K562 (cell line): ENCODE measurements at regions not wholly inside any gene's neighbourhood (a gene's known extent, or its start where the extent isn't known, plus 50 kb on each side); places are given as distances from the start of the nearest gene placed in this dataset.

Experiments
- ATAC-seq: fragments of 200-7000 bp; cut with Tn5 transposase; 3 replicates; pipeline ENCODE4 v1.9.1; 2020; ENCODE audit warnings: moderate library complexity
- BruUV-seq: library from RNA; stranded (reverse); fragments of 400-500 nt; replicated peaks from 2 replicates; lab custom pipeline; 2021; lab: Mats Ljungman, UMichigan
- CTCF ChIA-PET: fragments of 300-600 bp; formaldehyde crosslinking; extraction: SDS; loops from one replicate; lab custom pipeline; 2021; ENCODE audit warnings: low intra/inter-chr PET ratio; lab: Yijun Ruan, JAX
- POLR2A ChIA-PET: fragments of 300-600, 350-650 bp; sonication (Branson Sonifier 250); formaldehyde crosslinking; extraction: SDS; loops from one replicate; lab custom pipeline; 2021; ENCODE audit warnings: antibody characterized with exemption, inconsistent platforms; lab: Yijun Ruan, JAX
- DNase-seq, 4 experiments: peaks; one replicate each; pipeline versions ENCODE4 v3.0.0 to v3.0.0-alpha.2; 2011 to 2018; ENCODE audit warnings: low spot score in 3 of 4, mixed read lengths in 3 of 4; ENCODE audit errors: extremely low read depth in 1 of 4
- FAIRE-seq: peaks from 2 replicates; lab custom pipeline; 2011; peaks lifted over from hg19 to GRCh38; lab: Jason Lieb, UNC
- H2AFZ ChIP-seq: 2 replicates; pipeline ENCODE4 v1.6.0; 2011; ENCODE audit warnings: low read depth, low read length, control low read depth, inconsistent platforms
- H3K27ac ChIP-seq: fragments of 200-600 bp; 3 replicates; pipeline ENCODE4 v1.8.0; 2011; ENCODE audit warnings: low read depth, mild to moderate bottlenecking, control low read depth, inconsistent platforms, low read length, moderate library complexity, mixed read lengths; ENCODE audit errors: extremely low read depth
- H3K27me3 ChIP-seq, 2 experiments: fragments of 300-600 bp in 1 of 2; 2 replicates in 1 of 2; 3 replicates in 1 of 2; pipeline versions ENCODE4 v1.6.0 to v1.8.0; 2011; ENCODE audit warnings: inconsistent platforms in 2 of 2, low read length in 2 of 2, mild to moderate bottlenecking in 1 of 2, mixed read lengths in 1 of 2, moderate library complexity in 1 of 2; ENCODE audit not compliant: control insufficient read depth in 2 of 2, insufficient read depth in 2 of 2
- H3K36me3 ChIP-seq: fragments of 300-600 bp; 3 replicates; pipeline ENCODE4 v1.8.0; 2011; ENCODE audit warnings: mild to moderate bottlenecking, low read length, inconsistent platforms; ENCODE audit not compliant: control insufficient read depth, insufficient read depth
- H3K4me1 ChIP-seq, 2 experiments: fragments of 200-600 bp in 1 of 2; replicated peaks in 1 of 2; 2 replicates in 1 of 2; 3 replicates in 1 of 2; pipeline versions ENCODE4 v1.5.1 to v1.8.0; 2011; ENCODE audit warnings: inconsistent platforms in 2 of 2, low read length in 2 of 2, mild to moderate bottlenecking in 1 of 2, mixed read lengths in 1 of 2, moderate library complexity in 1 of 2; ENCODE audit not compliant: control insufficient read depth in 2 of 2, insufficient read depth in 2 of 2
- H3K4me2 ChIP-seq: 2 replicates; pipeline ENCODE4 v1.6.1; 2011; ENCODE audit warnings: low read length, control low read depth, inconsistent platforms, mixed read lengths; ENCODE audit not compliant: insufficient read depth
- H3K4me3 ChIP-seq: fragments of 200-600 bp; sonication (generic), shearing (Covaris generic); 2 replicates; pipeline ENCODE4 v1.5.1; 2016; ENCODE audit warnings: control low read depth, inconsistent platforms
- H3K79me2 ChIP-seq: fragments of 200-600 bp; 3 replicates; pipeline ENCODE4 v1.8.0; 2011; ENCODE audit warnings: low read length, inconsistent platforms; ENCODE audit not compliant: control insufficient read depth, insufficient read depth
- H3K9ac ChIP-seq, 2 experiments: 2 replicates each; pipeline versions ENCODE4 v1.6.0 to v1.6.1; 2011; ENCODE audit warnings: low read depth in 2 of 2, low read length in 2 of 2, control low read depth in 1 of 2, inconsistent platforms in 1 of 2, mild to moderate bottlenecking in 1 of 2, mixed read lengths in 1 of 2; ENCODE audit not compliant: insufficient read depth in 1 of 2
- H3K9me1 ChIP-seq: one replicate; pipeline ENCODE4 v1.6.0; 2011; ENCODE audit warnings: inconsistent platforms, mild to moderate bottlenecking, low read length, moderate library complexity; ENCODE audit not compliant: control insufficient read depth, insufficient read depth
- H3K9me3 ChIP-seq: replicated peaks from 2 replicates; pipeline ENCODE4 v1.5.1; 2011; ENCODE audit warnings: low read depth, low read length, inconsistent platforms; ENCODE audit not compliant: control insufficient read depth, insufficient read depth
- H4K20me1 ChIP-seq: replicated peaks from 2 replicates; pipeline ENCODE4 v1.6.1; 2011; ENCODE audit warnings: low read length, inconsistent platforms, mixed read lengths; ENCODE audit not compliant: control insufficient read depth, insufficient read depth
- EGR1 ChIP-seq: fragments of 450-650 bp; conservative IDR thresholded peaks from 2 replicates; pipeline ENCODE4 v1.6.1; 2017; ENCODE audit warnings: mild to moderate bottlenecking
- GATA2 ChIP-seq: sonication (generic); formaldehyde crosslinking; IDR thresholded peaks from 2 replicates; pipeline ENCODE4 v1.4.0; 2020; ENCODE audit warnings: mild to moderate bottlenecking, missing genetic modification reagents
- HMGN3 ChIP-seq: IDR thresholded peaks from 2 replicates; pipeline ENCODE4 v1.6.1; 2011; ENCODE audit warnings: borderline replicate concordance, low read depth, mild to moderate bottlenecking, mixed read lengths, low read length; ENCODE audit not compliant: insufficient read length; ENCODE audit errors: extremely low read depth
- SETDB1 ChIP-seq: IDR thresholded peaks from one replicate; pipeline ENCODE4 v1.6.1; 2012; ENCODE audit warnings: low read length, control low read depth, inconsistent platforms
- SLC30A9 ChIP-seq: fragments of 250-450 bp; sonication (Bioruptor Pico); IDR thresholded peaks from 2 replicates; pipeline ENCODE4 v1.8.0; 2022; ENCODE audit warnings: mild to moderate bottlenecking, moderate library complexity
- SMARCA5 ChIP-seq: fragments of 450-650 bp; IDR thresholded peaks from 2 replicates; pipeline ENCODE4 v1.6.1; 2016
- WGBS: fragments of 100-300 bp; shearing (Covaris generic); methylation state at CpG from one replicate; pipeline ENCODE4 v1.1.6; 2016; ENCODE audit warnings: low coverage, mixed read lengths; ENCODE audit not compliant: insufficient coverage; ENCODE audit errors: missing lambda C conversion rate; 5-methylcytosine and 5-hydroxymethylcytosine counted together
- in situ Hi-C: fragments of 300-500 bp; cut with MboI; formaldehyde crosslinking; loops from 4 replicates; pipeline ENCODE4 v1.15.0; 2018; ENCODE audit warnings: inconsistent platforms, mixed read lengths
- intact Hi-C: fragments of 100-400 bp; cut with micrococcal nuclease; formaldehyde crosslinking; loops from 2 replicates; pipeline ENCODE4 v1.14.2; 2022

DNA sequence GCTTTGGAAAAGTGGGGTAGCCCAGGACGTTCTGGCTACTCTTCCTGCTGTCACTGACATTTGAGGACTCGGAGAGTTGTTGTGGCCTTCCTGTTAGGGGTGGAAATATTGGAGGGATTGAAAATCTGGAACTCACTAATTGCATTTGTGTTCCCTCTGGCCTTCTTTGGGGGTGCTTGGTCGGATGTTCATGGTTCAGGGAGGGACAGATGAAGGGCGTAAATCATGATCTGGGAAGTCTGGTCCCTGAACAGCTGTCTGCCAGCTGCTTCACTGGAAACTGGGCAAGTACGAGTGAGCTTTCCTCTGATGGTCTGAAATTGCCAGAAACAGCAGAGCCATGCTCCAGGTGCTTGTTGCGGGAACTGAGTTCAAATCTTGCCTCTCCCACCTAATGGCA is 327.8 kb upstream of the C2CD4B start:
- H3K4me2 ChIP-seq: no peak overlapping the region
- TF ChIP-seq SETDB1 (no peak), SLC30A9 (CRISPR knock-in tag) (no peak)
- no peaks in the 10 kb centered on the region for H3K4me1 ChIP-seq
- 5% methylated on average over 6 of the region's 6 CpGs for WGBS
- no peak overlapping the region for H3K4me3 ChIP-seq
- BruUV-seq: no TSS peak
- CTCF ChIA-PET: no interaction called here
- H3K27me3 ChIP-seq: peaks cover 7 to 13% of the 10 kb centered on the region in 2 experiments; a peak in 4 of 5 replicates
- DNase-seq (no peak), FAIRE-seq (no peak), ATAC-seq (no peak)
- H2AFZ ChIP-seq: no peak overlapping the region
- POLR2A ChIA-PET: no interaction called here
- no peaks in the 10 kb centered on the region for H3K79me2 ChIP-seq
- H3K9me1 ChIP-seq: no peaks in the 10 kb centered on the region
- no peak overlapping the region for H3K9ac ChIP-seq
- H4K20me1 ChIP-seq: peaks cover 5% of the 10 kb centered on the region; the same call in 1 of the 2 replicates
- H3K9me3 ChIP-seq: no peaks in the 10 kb centered on the region
- in situ Hi-C loops (no loop called here), intact Hi-C loops (no loop called here)
- H3K36me3 ChIP-seq: no peaks in the 10 kb centered on the region
- H3K27ac ChIP-seq: no peak overlapping the region

DNA sequence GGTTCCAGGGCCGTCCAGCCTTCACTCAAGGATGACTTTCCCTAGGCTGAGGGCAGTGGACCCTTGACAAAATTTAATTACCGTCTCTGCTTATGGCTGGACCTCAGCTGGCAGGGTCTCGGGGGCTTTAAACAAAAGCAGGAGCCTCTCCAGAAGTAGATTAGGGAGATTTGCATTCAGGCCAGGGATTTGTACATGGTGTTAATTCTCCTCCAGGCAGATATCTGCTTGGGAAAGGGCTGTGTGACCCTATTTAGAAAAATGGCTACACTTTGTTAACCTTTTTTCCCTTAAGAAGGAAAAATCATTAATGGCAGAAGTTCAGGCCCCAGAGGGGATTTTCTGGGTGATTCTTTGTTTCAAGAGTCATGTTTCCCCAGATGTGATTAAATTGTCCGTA is 329.1 kb upstream of the C2CD4B start:
- no peaks in the 10 kb centered on the region for H3K9me3 ChIP-seq
- TF ChIP-seq HMGN3 (no peak), SMARCA5 (no peak), EGR1 (no peak), GATA2 (CRISPR knock-in tag) (no peak)
- POLR2A ChIA-PET: interaction anchor here (0.6 kb wide), 2 partner anchors 37 to 132 kb away, joined by 3 to 4 read pairs; no protein-coding TSS in a partner anchor
- no TSS peak for BruUV-seq
- no peak overlapping the region for H3K9ac ChIP-seq
- H3K36me3 ChIP-seq: no peaks in the 10 kb centered on the region
- H3K27me3 ChIP-seq: peaks cover 7 to 13% of the 10 kb centered on the region in 2 experiments; a peak in 4 of 5 replicates
- WGBS: 0% methylated on average over 4 of the region's 4 CpGs
- H2AFZ ChIP-seq: no peak overlapping the region
- no peaks in the 10 kb centered on the region for H3K79me2 ChIP-seq
- CTCF ChIA-PET: no interaction called here
- no peaks in the 10 kb centered on the region for H3K9me1 ChIP-seq
- no peak overlapping the region for H3K27ac ChIP-seq
- H3K4me1 ChIP-seq: no peaks in the 10 kb centered on the region
- intact Hi-C loops: no loop called here
- H3K4me2 ChIP-seq: no peak overlapping the region
- FAIRE-seq: no peak
- no peak for ATAC-seq
- in situ Hi-C loops: no loop called here
- peaks cover 5% of the 10 kb centered on the region; the same call in 1 of the 2 replicates for H4K20me1 ChIP-seq
- DNase-seq: no peak
- H3K4me3 ChIP-seq: no peak overlapping the region
